HL-60 (cell line): ENCODE measurements at regions not wholly inside any gene's neighbourhood (a gene's known extent, or its start where the extent isn't known, plus 50 kb on each side); places are given as distances from the start of the nearest gene placed in this dataset.

ENCODE experiments used
- DNase-seq, 2 experiments: peaks; one replicate each; pipeline ENCODE4 v3.0.0-alpha.2; 2010 to 2020; ENCODE audit warnings: low read depth in 1 of 2, low spot score in 1 of 2
- H3K27ac ChIP-seq: fragments of 250-450 bp; sonication (Bioruptor Pico); replicated peaks from 2 replicates; pipeline ENCODE4 v1.5.1; 2020; ENCODE audit warnings: mild to moderate bottlenecking, moderate library complexity
- H3K27me3 ChIP-seq: fragments of 250-450 bp; sonication (Bioruptor Pico); 2 replicates; pipeline ENCODE4 v1.5.1; 2021; ENCODE audit warnings: mild to moderate bottlenecking, moderate library complexity; ENCODE audit not compliant: insufficient read depth, poor library complexity, severe bottlenecking
- H3K4me3 ChIP-seq: replicated peaks from 2 replicates; pipeline ENCODE4 v1.5.1; 2011; ENCODE audit warnings: mild to moderate bottlenecking, control low read depth, low read length; ENCODE audit not compliant: insufficient read depth
- CTCF ChIP-seq: IDR thresholded peaks from one replicate; pipeline ENCODE4 v1.5.1; 2011; ENCODE audit warnings: low read length, control low read depth, inconsistent platforms; ENCODE audit not compliant: insufficient read depth
- GABPA ChIP-seq: IDR thresholded peaks from 2 replicates; pipeline ENCODE4 v1.6.1; 2012; ENCODE audit warnings: low read depth
- POLR2AphosphoS5 ChIP-seq: IDR thresholded peaks from 2 replicates; pipeline ENCODE4 v1.6.1; 2012; ENCODE audit warnings: low read depth
- REST ChIP-seq: IDR thresholded peaks from 2 replicates; pipeline ENCODE4 v1.6.1; 2012; ENCODE audit warnings: low read depth; ENCODE audit not compliant: insufficient replicate concordance
- SPI1 ChIP-seq: IDR thresholded peaks from 2 replicates; pipeline ENCODE4 v1.6.1; 2012; ENCODE audit warnings: low read depth, mild to moderate bottlenecking, borderline replicate concordance

GRCh38 chr10:90317172-90317571 lies 540.7 kb downstream of the HTR7 start:
- no peak for TF ChIP-seq REST
- TF ChIP-seq GABPA: no peak
- Histone ChIP-seq H3K27me3 (no peaks in the 10 kb centered on the region), H3K4me3 (no peak overlapping the region), H3K27ac (no peak overlapping the region)
- no peak for DNase-seq

GRCh38 chr10:90318659-90319058 lies 539.2 kb downstream of the HTR7 start:
- no peak for TF ChIP-seq CTCF
- TF ChIP-seq REST: no peak
- TF ChIP-seq SPI1: peak; percentile 75
- DNase-seq: no peak
- no peak overlapping the region for H3K27ac ChIP-seq
- no peak overlapping the region for H3K4me3 ChIP-seq
- H3K27me3 ChIP-seq: no peaks in the 10 kb centered on the region

GRCh38 chr10:90319188-90319914 lies 538.5 kb downstream of the HTR7 start:
- no peak overlapping the region for H3K4me3 ChIP-seq
- no peak overlapping the region for H3K27ac ChIP-seq
- H3K27me3 ChIP-seq: no peaks in the 10 kb centered on the region
- DNase-seq: no peak
- no peak for TF ChIP-seq CTCF
- no peak for TF ChIP-seq REST
- no peak for TF ChIP-seq POLR2AphosphoS5
- no peak for TF ChIP-seq GABPA
- TF ChIP-seq SPI1: no peak
